Activated CD8-positive, alpha-beta T cell treated with anti-CD3 and anti-CD28 coated beads for 36 hours (primary cell): ENCODE measurements at regions not wholly inside any gene's neighbourhood (a gene's known extent, or its start where the extent isn't known, plus 50 kb on each side); places are given as distances from the start of the nearest gene placed in this dataset.
"Not testable (repeated sequence)": the region's sequence is repeated elsewhere in the genome, so short reads cannot be mapped to it uniquely, and the experiment has no call there.

Experiments
- ATAC-seq: fragments of 200-7000 bp; cut with Tn5 transposase; one replicate; pipeline ENCODE4 v1.10.0; 2021; ENCODE audit warnings: mild to moderate bottlenecking, moderate library complexity
- CTCF ChIA-PET: fragments of 350-600 bp; sonication (Branson Sonifier 250); formaldehyde crosslinking; loops from one replicate; lab custom pipeline; 2021; ENCODE audit warnings: antibody characterized with exemption; lab: Charles Lee
- POLR2A ChIA-PET: fragments of 350-600 bp; sonication (Branson Sonifier 250); formaldehyde crosslinking; loops from one replicate; lab custom pipeline; 2021; ENCODE audit warnings: antibody characterized with exemption; lab: Charles Lee
- DNase-seq: peaks from one replicate; pipeline ENCODE4 v3.0.0-alpha.2; 2020
- H3K27ac Mint-ChIP-seq: one replicate; pipeline ENCODE4 v1.8.0; 2021; ENCODE audit warnings: mild to moderate bottlenecking, mixed read lengths
- H3K27me3 Mint-ChIP-seq: one replicate; pipeline ENCODE4 v1.8.0; 2021; ENCODE audit warnings: mixed read lengths
- H3K36me3 Mint-ChIP-seq: one replicate; pipeline ENCODE4 v1.8.0; 2021; ENCODE audit warnings: low read depth, mixed read lengths
- H3K4me1 Mint-ChIP-seq: one replicate; pipeline ENCODE4 v1.8.0; 2021; ENCODE audit warnings: low read depth, mixed read lengths
- H3K4me3 Mint-ChIP-seq: one replicate; pipeline ENCODE4 v1.8.0; 2021; ENCODE audit warnings: mild to moderate bottlenecking, moderate library complexity, mixed read lengths
- H3K9me3 Mint-ChIP-seq: one replicate; pipeline ENCODE4 v1.8.0; 2021; ENCODE audit warnings: mixed read lengths
- intact Hi-C: fragments of 100-400 bp; cut with micrococcal nuclease; formaldehyde crosslinking; loops from one replicate; pipeline ENCODE4 v1.10.0; 2022
- TF ChIP-seq, protein P1 (sequence below): fragments of 200-600 bp; IDR thresholded peaks from one replicate; pipeline ENCODE4 v1.8.0; 2022; ENCODE audit warnings: antibody characterized with exemption, mild to moderate bottlenecking

DNA sequence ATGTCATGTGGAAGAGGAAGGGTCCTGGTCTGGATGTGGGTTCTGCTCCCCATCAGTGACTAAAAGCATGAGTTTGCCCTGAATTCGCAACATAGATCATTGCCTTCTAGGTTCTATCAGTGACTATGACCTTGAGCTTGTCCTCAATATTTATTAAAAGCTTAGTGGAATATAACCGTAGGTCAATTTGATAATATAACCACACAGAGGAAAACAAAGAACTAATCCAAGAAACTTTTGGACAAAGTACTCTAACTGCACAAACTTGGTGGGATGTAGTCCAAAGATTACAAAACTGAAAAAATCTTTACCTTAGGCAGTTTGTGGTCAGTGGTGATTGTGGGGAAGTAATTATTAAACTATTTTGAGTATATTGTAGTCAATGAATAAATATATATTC lies 152.9 kb downstream of the CYP26A1 start:
- ATAC-seq (no peak), DNase-seq (no peak)
- CTCF ChIA-PET, result no interaction called here
- no peaks in the 10 kb centered on the region for H3K9me3 Mint-ChIP-seq
- intact Hi-C loops, result no loop called here
- TF ChIP-seq, protein P1, sequence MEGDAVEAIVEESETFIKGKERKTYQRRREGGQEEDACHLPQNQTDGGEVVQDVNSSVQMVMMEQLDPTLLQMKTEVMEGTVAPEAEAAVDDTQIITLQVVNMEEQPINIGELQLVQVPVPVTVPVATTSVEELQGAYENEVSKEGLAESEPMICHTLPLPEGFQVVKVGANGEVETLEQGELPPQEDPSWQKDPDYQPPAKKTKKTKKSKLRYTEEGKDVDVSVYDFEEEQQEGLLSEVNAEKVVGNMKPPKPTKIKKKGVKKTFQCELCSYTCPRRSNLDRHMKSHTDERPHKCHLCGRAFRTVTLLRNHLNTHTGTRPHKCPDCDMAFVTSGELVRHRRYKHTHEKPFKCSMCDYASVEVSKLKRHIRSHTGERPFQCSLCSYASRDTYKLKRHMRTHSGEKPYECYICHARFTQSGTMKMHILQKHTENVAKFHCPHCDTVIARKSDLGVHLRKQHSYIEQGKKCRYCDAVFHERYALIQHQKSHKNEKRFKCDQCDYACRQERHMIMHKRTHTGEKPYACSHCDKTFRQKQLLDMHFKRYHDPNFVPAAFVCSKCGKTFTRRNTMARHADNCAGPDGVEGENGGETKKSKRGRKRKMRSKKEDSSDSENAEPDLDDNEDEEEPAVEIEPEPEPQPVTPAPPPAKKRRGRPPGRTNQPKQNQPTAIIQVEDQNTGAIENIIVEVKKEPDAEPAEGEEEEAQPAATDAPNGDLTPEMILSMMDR, result no peak
- peaks cover 2% of the 10 kb centered on the region for H3K27me3 Mint-ChIP-seq
- POLR2A ChIA-PET, result no interaction called here
- H3K27ac Mint-ChIP-seq, result no peak overlapping the region
- H3K4me3 Mint-ChIP-seq, result no peak overlapping the region
- H3K4me1 Mint-ChIP-seq, result no peaks in the 10 kb centered on the region
- H3K36me3 Mint-ChIP-seq, result no peaks in the 10 kb centered on the region

DNA sequence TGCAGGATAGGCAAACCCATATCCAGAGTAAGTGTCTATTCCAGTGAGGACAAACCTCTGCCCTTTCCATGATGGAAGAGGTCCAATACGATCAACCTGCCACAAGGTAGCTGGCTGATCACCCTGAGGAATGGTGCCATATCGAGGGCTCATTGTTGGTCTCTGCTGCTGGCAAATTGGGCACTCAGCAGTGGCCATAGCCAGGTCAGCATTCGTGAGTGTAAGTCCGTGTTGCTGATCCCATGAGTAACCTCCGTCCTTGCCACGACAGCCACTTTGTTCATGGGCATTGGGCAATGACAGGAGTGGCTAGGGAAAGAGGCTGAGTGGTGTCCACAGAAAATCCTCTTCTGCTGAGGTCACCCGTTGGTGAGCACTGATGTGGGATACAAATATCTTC lies 156.9 kb downstream of the CYP26A1 start:
- H3K9me3 Mint-ChIP-seq, CTCF ChIA-PET, H3K27ac Mint-ChIP-seq: not testable (repeated sequence)

DNA sequence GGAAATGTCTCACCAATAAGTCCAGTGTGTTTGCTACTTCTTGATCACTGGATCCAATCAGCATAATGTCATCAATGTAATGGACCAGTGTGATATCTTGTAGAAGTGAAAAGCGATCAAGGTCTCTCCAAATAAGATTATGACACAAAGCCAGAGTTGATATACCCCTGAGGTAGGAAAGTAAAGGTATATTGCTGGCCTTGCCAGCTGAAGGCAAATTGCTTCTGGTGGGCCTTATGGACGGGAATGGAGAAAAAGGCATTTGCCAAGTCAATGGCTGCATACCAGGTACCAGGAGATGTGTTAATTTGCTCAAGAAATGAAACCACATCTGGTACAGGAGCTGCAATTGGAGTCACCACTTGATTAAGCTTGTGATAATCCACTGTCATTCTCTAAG lies 158.5 kb downstream of the CYP26A1 start:
- H3K4me1 Mint-ChIP-seq, H3K4me3 Mint-ChIP-seq, ATAC-seq, H3K9me3 Mint-ChIP-seq, POLR2A ChIA-PET, H3K27me3 Mint-ChIP-seq, H3K36me3 Mint-ChIP-seq, H3K27ac Mint-ChIP-seq, CTCF ChIA-PET, intact Hi-C loops, DNase-seq: not testable (repeated sequence)

More for the DNA sequence above, 156.9 kb downstream of the CYP26A1 start:
- H3K4me1 Mint-ChIP-seq, H3K36me3 Mint-ChIP-seq, H3K27me3 Mint-ChIP-seq, DNase-seq, intact Hi-C loops, H3K4me3 Mint-ChIP-seq, POLR2A ChIA-PET, ATAC-seq: not testable (repeated sequence)

DNA sequence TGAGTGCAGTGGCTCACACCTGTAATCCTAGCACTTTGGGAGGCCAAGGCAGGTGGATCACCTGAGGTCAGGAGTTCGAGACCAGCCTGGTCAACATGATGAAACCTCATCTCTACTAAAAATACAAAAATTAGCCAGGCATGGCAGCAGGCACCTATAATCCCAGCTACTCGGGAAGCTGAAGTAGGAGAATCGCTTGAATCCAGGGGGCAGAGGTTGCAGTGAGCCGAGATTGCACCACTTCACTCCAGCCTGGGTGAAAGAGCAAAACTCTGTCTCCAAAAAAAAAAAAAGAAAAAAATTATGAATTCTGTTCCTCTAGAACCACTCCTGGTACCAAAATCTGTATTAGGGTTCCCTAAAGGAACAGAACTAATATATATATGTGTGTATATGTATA lies 161.2 kb downstream of the CYP26A1 start:
- not testable (repeated sequence) for H3K4me3 Mint-ChIP-seq, H3K36me3 Mint-ChIP-seq, H3K4me1 Mint-ChIP-seq

DNA sequence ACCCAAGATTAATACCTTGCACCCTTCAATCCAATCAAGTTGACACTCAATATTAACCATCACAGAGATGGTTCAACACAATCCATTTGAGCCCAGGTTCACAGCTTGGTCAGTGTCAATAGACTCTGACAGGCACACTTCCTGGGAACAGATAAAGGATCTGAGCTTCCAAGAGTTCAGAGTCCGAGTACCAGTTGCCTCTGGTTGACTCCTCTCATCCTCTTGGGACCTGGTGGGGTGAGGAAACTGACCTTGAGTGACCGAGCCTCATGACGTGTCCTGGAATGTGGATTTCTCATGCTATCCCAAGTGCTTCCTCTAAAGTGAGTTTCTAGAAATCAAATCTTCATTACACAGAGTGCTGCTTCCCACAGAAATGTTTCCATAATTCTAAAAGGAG lies 162.0 kb downstream of the CYP26A1 start:
- H3K27me3 Mint-ChIP-seq, result peaks cover 2% of the 10 kb centered on the region
- intact Hi-C loops, result no loop called here
- no peaks in the 10 kb centered on the region for H3K36me3 Mint-ChIP-seq
- ChIA-PET POLR2A (no interaction called here), CTCF (no interaction called here)
- TF ChIP-seq, protein P1, result no peak
- no peak for ATAC-seq
- DNase-seq, result no peak
- H3K4me3 Mint-ChIP-seq, result no peak overlapping the region
- no peaks in the 10 kb centered on the region for H3K9me3 Mint-ChIP-seq
- H3K27ac Mint-ChIP-seq, result no peak overlapping the region
- H3K4me1 Mint-ChIP-seq, result no peaks in the 10 kb centered on the region

More for the DNA sequence above, 161.2 kb downstream of the CYP26A1 start:
- ATAC-seq, H3K9me3 Mint-ChIP-seq, POLR2A ChIA-PET, H3K27me3 Mint-ChIP-seq, intact Hi-C loops, H3K27ac Mint-ChIP-seq, CTCF ChIA-PET, DNase-seq: not testable (repeated sequence)

DNA sequence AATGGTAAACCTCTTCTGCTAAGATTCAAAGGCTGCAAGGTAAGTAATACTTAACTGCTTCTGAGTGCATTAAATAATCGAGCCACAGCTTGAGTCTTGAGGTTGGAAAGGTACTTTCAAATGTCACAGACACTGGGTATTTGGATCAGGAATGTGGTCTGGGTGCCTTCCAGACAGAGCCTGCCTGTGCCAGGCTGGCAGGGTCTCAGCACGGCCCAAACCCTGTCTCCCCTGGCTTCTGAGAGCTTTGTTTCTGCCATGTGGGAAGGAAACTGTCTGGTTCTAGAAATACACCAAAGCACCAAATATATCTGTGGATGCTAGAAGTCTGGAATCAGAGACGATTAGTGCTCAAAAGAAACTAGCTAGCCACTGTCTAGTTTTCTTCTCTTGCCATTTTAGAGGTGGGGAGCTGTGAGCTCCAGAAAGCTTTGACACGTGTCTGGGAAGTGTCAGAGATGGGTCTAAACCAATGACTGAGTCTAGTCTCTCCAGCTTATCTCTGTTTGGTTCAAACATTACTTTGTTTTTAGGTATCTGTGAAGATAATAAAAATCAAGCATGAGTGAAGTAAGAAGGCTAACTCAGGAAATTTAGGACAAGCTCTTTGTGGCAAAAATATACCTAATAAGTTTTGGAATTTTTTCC lies 162.8 kb downstream of the CYP26A1 start:
- no peaks in the 10 kb centered on the region for H3K9me3 Mint-ChIP-seq
- ChIA-PET POLR2A (no interaction called here), CTCF (interaction anchor here (1.2 kb wide), 1 partner anchor 14 kb away, joined by 3 read pairs; no protein-coding TSS in a partner anchor)
- ATAC-seq (no peak), DNase-seq (no peak)
- peaks cover 2% of the 10 kb centered on the region for H3K27me3 Mint-ChIP-seq
- H3K36me3 Mint-ChIP-seq, result no peaks in the 10 kb centered on the region
- intact Hi-C loops, result no loop called here
- no peak overlapping the region for H3K27ac Mint-ChIP-seq
- H3K4me3 Mint-ChIP-seq, result no peak overlapping the region
- no peaks in the 10 kb centered on the region for H3K4me1 Mint-ChIP-seq
- TF ChIP-seq, protein P1, result no peak
